GM12872 (cell line): ENCODE measurements at regions not wholly inside any gene's neighbourhood (a gene's known extent, or its start where the extent isn't known, plus 50 kb on each side); places are given as distances from the start of the nearest gene placed in this dataset.

ENCODE experiments used
- CTCF ChIP-seq: IDR thresholded peaks from 3 replicates; pipeline ENCODE4 v1.5.1; 2011; ENCODE audit warnings: low read depth, mild to moderate bottlenecking, low read length, moderate library complexity; ENCODE audit not compliant: insufficient read depth

GRCh38 chr9:90095682-90096081 is 490.9 kb downstream of the GADD45G start:
- TF ChIP-seq CTCF: no peak

DNA sequence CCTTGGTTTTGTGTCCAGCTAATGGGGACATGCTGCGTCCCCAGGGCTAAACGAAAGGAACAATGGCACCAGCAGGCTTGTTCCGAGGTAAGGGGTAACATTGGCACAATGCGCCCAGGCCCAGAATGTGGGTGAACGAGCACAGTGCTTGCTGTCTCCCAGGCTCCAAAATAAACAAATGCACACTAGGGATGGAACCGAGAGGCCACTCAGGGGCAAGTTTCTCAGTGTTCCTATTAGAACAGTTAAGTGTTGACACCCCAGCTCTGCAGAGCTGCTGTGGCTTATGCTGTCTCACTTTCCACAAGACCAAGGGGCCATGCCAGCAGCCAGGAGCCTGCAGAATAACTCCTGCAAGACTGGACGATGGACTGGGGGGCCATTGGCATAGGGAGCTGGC is 492.4 kb downstream of the GADD45G start:
- no peak for TF ChIP-seq CTCF

DNA sequence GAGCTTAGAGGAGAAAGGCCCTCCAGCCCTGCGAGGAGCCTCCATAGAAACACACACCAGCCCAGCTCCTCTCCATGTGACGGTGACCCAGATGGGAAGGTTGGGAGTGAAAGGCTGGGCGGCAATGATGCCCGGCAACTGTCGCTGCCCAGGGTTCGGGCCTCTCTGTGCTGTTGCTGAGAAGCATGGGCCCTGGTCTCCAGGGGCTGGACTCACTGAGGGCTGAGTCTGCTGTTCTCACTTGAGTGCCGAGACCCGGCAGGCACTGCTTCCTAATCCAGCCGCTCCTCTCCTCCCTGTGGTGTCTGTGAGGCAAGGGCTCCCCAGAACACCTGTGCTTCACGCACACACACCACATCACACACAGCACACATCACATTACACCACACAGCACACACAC is 493.6 kb downstream of the GADD45G start:
- TF ChIP-seq CTCF: no peak

- TF ChIP-seq CTCF: 0 out of 3 replicates have a peak, but pooled peaks have one; percentile 32
Measured at GRCh38 chr9:90099262-90099963, 494.6 kb downstream of the GADD45G start.

DNA sequence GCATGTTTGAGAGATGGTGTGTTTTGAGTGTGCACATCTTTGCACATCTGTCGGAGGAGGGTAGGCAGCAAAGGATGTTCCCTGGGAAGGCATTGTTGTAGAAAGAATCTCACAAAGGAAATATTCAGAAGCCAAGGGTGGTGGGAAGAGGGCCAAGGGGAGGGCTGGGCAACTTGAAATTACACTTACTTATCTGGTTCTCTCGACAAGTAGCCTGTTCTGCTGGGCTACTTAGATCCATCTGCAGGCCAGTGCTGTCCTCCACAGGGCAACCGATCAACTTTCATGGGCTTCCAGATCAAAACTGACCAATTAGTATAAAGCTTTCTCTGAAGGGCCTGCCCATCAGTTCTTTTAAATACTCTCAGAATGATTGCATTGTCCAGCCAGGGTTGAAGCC is 495.2 kb downstream of the GADD45G start:
- TF ChIP-seq CTCF: no peak

DNA sequence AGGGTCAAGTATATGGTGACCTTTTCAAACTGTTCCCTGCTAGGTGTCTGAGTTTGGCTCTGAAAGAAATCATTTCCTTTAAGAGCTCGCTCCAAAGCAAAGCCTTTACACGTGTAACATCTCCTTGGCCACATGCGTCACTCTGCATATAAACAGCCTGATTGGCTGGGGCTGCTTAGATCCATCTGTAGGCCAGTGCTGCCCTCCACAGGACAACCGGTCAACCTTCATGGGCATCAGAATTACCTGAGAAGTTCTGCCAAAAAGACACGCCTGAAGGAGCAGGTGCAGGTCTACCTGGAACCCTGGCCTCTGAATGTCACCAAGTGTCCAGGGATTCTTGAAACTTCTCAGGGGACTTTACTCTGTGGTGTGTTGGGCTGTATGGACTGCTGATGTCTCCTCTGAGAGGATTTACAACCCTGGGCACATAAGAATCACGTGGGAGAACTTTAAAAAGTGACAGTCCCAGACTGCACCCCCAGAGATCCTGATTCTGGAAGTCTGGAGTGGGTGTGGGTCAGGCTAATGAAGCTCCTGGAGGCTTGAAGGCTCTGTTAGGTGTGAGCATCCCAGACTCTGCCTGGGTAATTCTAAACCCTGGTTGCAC is 497.6 kb downstream of the GADD45G start:
- peak; percentile 69 for TF ChIP-seq CTCF

- no peak for TF ChIP-seq CTCF
Measured at GRCh38 chr9:90103771-90104170, 499.0 kb downstream of the GADD45G start.
